ENCODE measurements at regions not wholly inside any gene's neighbourhood (a gene's known extent, or its start where the extent isn't known, plus 50 kb on each side); places are given as distances from the start of the nearest gene placed in this dataset.
"Not testable (repeated sequence)": the region's sequence is repeated elsewhere in the genome, so short reads cannot be mapped to it uniquely, and the experiment has no call there.

GRCh38 chr11:22435582-22435981 is 97.4 kb downstream of the SLC17A6 start:
- not testable (repeated sequence) for TF ChIP-seq POLR2A, CTCF (IDR thresholded peaks at IDR 0.05)

Data from body of pancreas (tissue), 4 donors.